SIG-M5 (cell line): ENCODE measurements at regions not wholly inside any gene's neighbourhood (a gene's known extent, or its start where the extent isn't known, plus 50 kb on each side); places are given as distances from the start of the nearest gene placed in this dataset.

Experiments used
- DNase-seq: peaks from one replicate; lab custom pipeline; 2025; lab: John Stamatoyannopoulos, UW

- DNase-seq: no peak
Measured at GRCh38 chrX:113741744-113742143, 842.1 kb upstream of the HTR2C start.

GRCh38 chrX:113728937-113729336 lies 854.9 kb upstream of the HTR2C start:
- DNase-seq: no peak

- DNase-seq: no peak
Measured at GRCh38 chrX:113726898-113727297, 857.0 kb upstream of the HTR2C start.

GRCh38 chrX:113726466-113726865 lies 857.4 kb upstream of the HTR2C start:
- DNase-seq: no peak

GRCh38 chrX:113726009-113726408 lies 857.9 kb upstream of the HTR2C start:
- no peak for DNase-seq

GRCh38 chrX:113699939-113700338 lies 859.3 kb upstream of the AMOT start:
- DNase-seq: no peak

- DNase-seq: no peak
Measured at GRCh38 chrX:113675278-113675677, 834.6 kb upstream of the AMOT start.

- no peak for DNase-seq
Measured at GRCh38 chrX:113651306-113651705, 810.7 kb upstream of the AMOT start.

- DNase-seq: no peak
Measured at GRCh38 chrX:113644426-113644825, 803.8 kb upstream of the AMOT start.

GRCh38 chrX:113634565-113634964 lies 793.9 kb upstream of the AMOT start:
- DNase-seq: no peak

GRCh38 chrX:113629326-113629725 lies 788.7 kb upstream of the AMOT start:
- DNase-seq: no peak

GRCh38 chrX:113594123-113594841 lies 753.7 kb upstream of the AMOT start:
- DNase-seq: no peak

GRCh38 chrX:113586281-113586898 lies 745.8 kb upstream of the AMOT start:
- DNase-seq: no peak

GRCh38 chrX:113580486-113580885 lies 739.9 kb upstream of the AMOT start:
- DNase-seq: no peak

- DNase-seq: no peak
Measured at GRCh38 chrX:113558576-113558975, 717.9 kb upstream of the AMOT start.

GRCh38 chrX:113551919-113552318 lies 711.3 kb upstream of the AMOT start:
- no peak for DNase-seq

GRCh38 chrX:113548308-113549015 lies 707.8 kb upstream of the AMOT start:
- no peak for DNase-seq

GRCh38 chrX:113545040-113545439 lies 704.4 kb upstream of the AMOT start:
- no peak for DNase-seq

- no peak for DNase-seq
Measured at GRCh38 chrX:113539599-113540356, 699.1 kb upstream of the AMOT start.

GRCh38 chrX:113529426-113530013 lies 688.9 kb upstream of the AMOT start:
- DNase-seq: no peak

- peak; percentile 19 for DNase-seq
Measured at GRCh38 chrX:113522814-113523213, 682.2 kb upstream of the AMOT start.

GRCh38 chrX:113514906-113515305 lies 674.3 kb upstream of the AMOT start:
- DNase-seq: no peak
